Body of pancreas (tissue), 4 donors: ENCODE measurements at regions not wholly inside any gene's neighbourhood (a gene's known extent, or its start where the extent isn't known, plus 50 kb on each side); places are given as distances from the start of the nearest gene placed in this dataset. TPM values are rescaled to one million over a fixed set of nuclear protein-coding genes. Genes with fewer than 3 reads are reported as not detected.
A peak's percentile ranks its signal among the peaks of the same experiment; 100 is the strongest.

Experiments used
- ATAC-seq: fragments of 150-250 bp; one replicate; pipeline ENCODE4 v1.9.1; 2016
- DNase-seq, 4 donors: peaks; one replicate each; pipeline ENCODE4 v3.0.0-alpha.2; 2019
- H3K27ac ChIP-seq, 4 donors: fragments of 200-600 bp; sonication (generic); 1 replicate in 3 of 4; 2 replicates in 1 of 4; pipeline versions ENCODE4 v1.5.1 to v1.6.1; 2016 to 2019; ENCODE audit warnings: mild to moderate bottlenecking in 1 of 4, mixed read lengths in 1 of 4, moderate library complexity in 1 of 4
- H3K27me3 ChIP-seq, 2 donors: fragments of 200-600 bp; sonication (generic); one replicate each; pipeline ENCODE4 v1.6.0; 2016; ENCODE audit warnings: mild to moderate bottlenecking in 1 of 2
- H3K36me3 ChIP-seq, 2 donors: fragments of 200-600 bp; sonication (generic); replicated peaks in 1 of 2; 2 replicates each; pipeline ENCODE4 v1.5.1; 2016; ENCODE audit warnings: low read depth in 2 of 2; ENCODE audit not compliant: insufficient read depth in 1 of 2
- H3K4me1 ChIP-seq: fragments of 200-600 bp; sonication (generic); one replicate; pipeline ENCODE4 v1.6.0; 2016
- H3K4me3 ChIP-seq, 2 donors: fragments of 200-600 bp; sonication (generic); 1 replicate in 1 of 2; 2 replicates in 1 of 2; pipeline ENCODE4 v1.5.1; 2016 to 2019
- H3K9me3 ChIP-seq, 3 donors: fragments of 200-600 bp; sonication (generic); 1 replicate in 2 of 3; 2 replicates in 1 of 3; pipeline ENCODE4 v1.5.1; 2016
- POLR2A ChIP-seq, 3 donors: fragments of 450-650 bp; IDR thresholded peaks; one replicate each; pipeline ENCODE4 v1.6.1; 2016; ENCODE audit warnings: antibody characterized with exemption in 3 of 3, mild to moderate bottlenecking in 2 of 3
- WGBS, 2 donors: methylation state at CpG; one replicate each; pipeline ENCODE4 v1.1.5; 2017; 5-methylcytosine and 5-hydroxymethylcytosine counted together
- intact Hi-C: fragments of 100-400 bp; cut with DNase I; formaldehyde crosslinking; loops from one replicate; pipeline ENCODE4 v1.15.1; 2023
- small RNA-seq: library from RNA; depleted of rRNA; stranded (forward); fragments of <200 nt; gene quantifications from one replicate; pipeline ENCODE3, GENCODE V24; 2016
- TF ChIP-seq, protein P1 (sequence below), 7 experiments: fragments of 450-650 bp in 4 of 7; fragments of 200-600 bp in 3 of 7; sonication (generic) in 3 of 7; IDR thresholded peaks; one replicate each; pipeline ENCODE4 v1.5.1; 2016 to 2019; ENCODE audit warnings: antibody characterized with exemption in 7 of 7

- Histone ChIP-seq H3K36me3 (no peaks in the 10 kb centered on the region), H3K27me3 (no peaks in the 10 kb centered on the region), H3K4me3 (no peak overlapping the region), H3K27ac (no peak overlapping the region), H3K9me3 (no peaks in the 10 kb centered on the region), H3K4me1 (no peaks in the 10 kb centered on the region)
- TF ChIP-seq POLR2A (IDR thresholded peaks at IDR 0.05) = no peak
- TF ChIP-seq, protein P1, sequence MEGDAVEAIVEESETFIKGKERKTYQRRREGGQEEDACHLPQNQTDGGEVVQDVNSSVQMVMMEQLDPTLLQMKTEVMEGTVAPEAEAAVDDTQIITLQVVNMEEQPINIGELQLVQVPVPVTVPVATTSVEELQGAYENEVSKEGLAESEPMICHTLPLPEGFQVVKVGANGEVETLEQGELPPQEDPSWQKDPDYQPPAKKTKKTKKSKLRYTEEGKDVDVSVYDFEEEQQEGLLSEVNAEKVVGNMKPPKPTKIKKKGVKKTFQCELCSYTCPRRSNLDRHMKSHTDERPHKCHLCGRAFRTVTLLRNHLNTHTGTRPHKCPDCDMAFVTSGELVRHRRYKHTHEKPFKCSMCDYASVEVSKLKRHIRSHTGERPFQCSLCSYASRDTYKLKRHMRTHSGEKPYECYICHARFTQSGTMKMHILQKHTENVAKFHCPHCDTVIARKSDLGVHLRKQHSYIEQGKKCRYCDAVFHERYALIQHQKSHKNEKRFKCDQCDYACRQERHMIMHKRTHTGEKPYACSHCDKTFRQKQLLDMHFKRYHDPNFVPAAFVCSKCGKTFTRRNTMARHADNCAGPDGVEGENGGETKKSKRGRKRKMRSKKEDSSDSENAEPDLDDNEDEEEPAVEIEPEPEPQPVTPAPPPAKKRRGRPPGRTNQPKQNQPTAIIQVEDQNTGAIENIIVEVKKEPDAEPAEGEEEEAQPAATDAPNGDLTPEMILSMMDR (IDR thresholded peaks at IDR 0.05) = no peak
- intact Hi-C loops = no loop called here
- peak in 1 of 4 donors; percentile 5 for DNase-seq
- ATAC-seq = no peak
- 79 to 84% methylated on average over 6 of the region's 6 CpGs for WGBS, 2 donors
Measured at GRCh38 chr12:14314801-14315200, 50.7 kb upstream of the ATF7IP start.

DNA sequence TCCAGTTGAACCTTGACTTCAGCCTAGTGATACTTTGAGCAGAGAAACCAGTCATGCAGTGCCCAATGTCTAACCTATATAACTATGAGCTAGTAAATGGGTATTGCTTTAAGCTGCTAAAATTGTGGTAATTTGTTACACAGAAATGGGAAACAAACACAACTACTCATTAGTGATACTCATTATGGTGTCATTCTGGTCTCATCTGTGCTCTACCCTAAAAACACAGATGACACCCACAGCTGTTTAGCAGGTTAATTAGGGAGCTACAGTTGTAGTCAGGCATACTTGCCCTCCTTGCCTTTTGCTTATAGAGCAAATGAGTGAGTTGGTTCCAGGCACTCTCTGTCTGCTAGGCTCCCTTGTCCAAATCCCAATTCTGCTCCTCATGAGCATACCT, 50.0 kb upstream of the ATF7IP start:
- no peak for ATAC-seq
- TF ChIP-seq, protein P1 (IDR thresholded peaks at IDR 0.05) = no peak
- TF ChIP-seq POLR2A (IDR thresholded peaks at IDR 0.05) = no peak
- no peak overlapping the region for H3K4me3 ChIP-seq
- no peak for DNase-seq
- H3K4me1 ChIP-seq = no peaks in the 10 kb centered on the region
- H3K27me3 ChIP-seq = no peaks in the 10 kb centered on the region
- intact Hi-C loops = no loop called here
- no peaks in the 10 kb centered on the region for H3K36me3 ChIP-seq
- H3K27ac ChIP-seq = no peak overlapping the region
- H3K9me3 ChIP-seq = no peaks in the 10 kb centered on the region

Small RNAs in the stretch of these regions (small RNA-seq; reads per million reads assigned to genes)
- gene AC092470.1 (not detected), gene AC135001.1 (not detected), gene MRPS18CP4 (not detected), gene RNU6-491P (not detected)
